CD4-positive, alpha-beta T cell treated with Interleukin-1 beta for 1 hour (primary cell): ENCODE measurements at regions not wholly inside any gene's neighbourhood (a gene's known extent, or its start where the extent isn't known, plus 50 kb on each side); places are given as distances from the start of the nearest gene placed in this dataset.

Experiments used
- DNase-seq, 2 donors: peaks; one replicate each; pipeline ENCODE4 v3.0.0-alpha.2; 2020 to 2022

GRCh38 chr2:16328521-16329190 is 337.0 kb downstream of the CYRIA start:
- DNase-seq, result no peak

- DNase-seq, result no peak
Observed at GRCh38 chr2:16327326-16327725, 338.3 kb downstream of the CYRIA start.

GRCh38 chr2:16326711-16327300 is 338.8 kb downstream of the CYRIA start:
- DNase-seq, result no peak

- no peak for DNase-seq
Observed at GRCh38 chr2:16325976-16326510, 339.6 kb downstream of the CYRIA start.

GRCh38 chr2:16325016-16325975 is 340.3 kb downstream of the CYRIA start:
- DNase-seq, result no peak

GRCh38 chr2:16324544-16324937 is 341.1 kb downstream of the CYRIA start:
- DNase-seq, result no peak

GRCh38 chr2:16323551-16324543 is 341.8 kb downstream of the CYRIA start:
- DNase-seq, result no peak

GRCh38 chr2:16323126-16323520 is 342.5 kb downstream of the CYRIA start:
- DNase-seq, result no peak

GRCh38 chr2:16322308-16323125 is 343.1 kb downstream of the CYRIA start:
- no peak for DNase-seq

- no peak for DNase-seq
Observed at GRCh38 chr2:16321872-16322271, 343.8 kb downstream of the CYRIA start.

- DNase-seq, result no peak
Observed at GRCh38 chr2:16321256-16321655, 344.4 kb downstream of the CYRIA start.

GRCh38 chr2:16320716-16321115 is 344.9 kb downstream of the CYRIA start:
- DNase-seq, result no peak

GRCh38 chr2:16319551-16320121 is 346.0 kb downstream of the CYRIA start:
- DNase-seq, result no peak

- DNase-seq, result no peak
Observed at GRCh38 chr2:16318474-16319195, 347.0 kb downstream of the CYRIA start.

GRCh38 chr2:16318051-16318450 is 347.6 kb downstream of the CYRIA start:
- DNase-seq, result no peak

GRCh38 chr2:16317211-16317830 is 348.3 kb downstream of the CYRIA start:
- no peak for DNase-seq

- DNase-seq, result no peak
Observed at GRCh38 chr2:16316456-16317210, 349.0 kb downstream of the CYRIA start.

- DNase-seq, result no peak
Observed at GRCh38 chr2:16315908-16316307, 349.7 kb downstream of the CYRIA start.

- DNase-seq, result no peak
Observed at GRCh38 chr2:16315458-16315835, 350.2 kb downstream of the CYRIA start.
